Tibial nerve (tissue), 4 donors: ENCODE measurements at regions not wholly inside any gene's neighbourhood (a gene's known extent, or its start where the extent isn't known, plus 50 kb on each side); places are given as distances from the start of the nearest gene placed in this dataset. TPM values are rescaled to one million over a fixed set of nuclear protein-coding genes. Genes with fewer than 3 reads are reported as not detected.

Experiments used
- DNase-seq, 2 donors: peaks; one replicate each; pipeline ENCODE4 v3.0.0-alpha.2; 2019; ENCODE audit warnings: low spot score in 2 of 2
- H3K27ac ChIP-seq, 4 donors: fragments of 200-600 bp; sonication (generic) in 3 of 4; one replicate each; pipeline ENCODE4 v1.5.1; 2017 to 2019; ENCODE audit warnings: mild to moderate bottlenecking in 1 of 4
- H3K27me3 ChIP-seq, 2 donors: fragments of 200-600 bp; sonication (generic) in 1 of 2; one replicate each; pipeline versions ENCODE4 v1.5.1 to v1.6.0; 2017 to 2019
- H3K36me3 ChIP-seq, 3 donors: fragments of 200-600 bp; sonication (generic); one replicate each; pipeline ENCODE4 v1.5.1; 2018 to 2019
- H3K4me1 ChIP-seq, 4 donors: fragments of 200-600 bp; sonication (generic) in 3 of 4; one replicate each; pipeline ENCODE4 v1.5.1; 2017 to 2019
- H3K4me3 ChIP-seq, 4 donors: fragments of 200-600 bp; sonication (generic) in 3 of 4; one replicate each; pipeline ENCODE4 v1.5.1; 2017 to 2019; ENCODE audit warnings: mild to moderate bottlenecking in 1 of 4, moderate library complexity in 1 of 4
- H3K9me3 ChIP-seq, 4 donors: fragments of 200-600 bp; sonication (generic) in 3 of 4; one replicate each; pipeline ENCODE4 v1.5.1; 2017 to 2019
- CTCF ChIP-seq, 5 experiments: fragments of 200-600 bp in 3 of 5; fragments of 450-650 bp in 2 of 5; sonication (generic) in 3 of 5; IDR thresholded peaks; one replicate each; pipeline ENCODE4 v1.5.1; 2016 to 2019; ENCODE audit warnings: antibody characterized with exemption in 5 of 5, mild to moderate bottlenecking in 3 of 5, moderate library complexity in 2 of 5
- EP300 ChIP-seq, 2 donors: sonication (generic); formaldehyde crosslinking; IDR thresholded peaks; one replicate each; pipeline ENCODE4 v1.6.1; 2017; ENCODE audit warnings: antibody characterized with exemption in 2 of 2, mild to moderate bottlenecking in 1 of 2
- POLR2A ChIP-seq, 2 donors: fragments of 450-650 bp; IDR thresholded peaks; one replicate each; pipeline ENCODE4 v1.6.1; 2017; ENCODE audit warnings: antibody characterized with exemption in 2 of 2, mild to moderate bottlenecking in 2 of 2, moderate library complexity in 2 of 2
- WGBS, 2 donors: methylation state at CpG; one replicate each; pipeline ENCODE4 v1.1.5; 2018; 5-methylcytosine and 5-hydroxymethylcytosine counted together
- small RNA-seq: library from RNA; depleted of rRNA; stranded (forward); fragments of <200 nt; gene quantifications from one replicate; pipeline ENCODE3, GENCODE V24; 2016

- H3K9me3 ChIP-seq, result no peaks in the 10 kb centered on the region
- DNase-seq, result no peak
Observed at GRCh38 chr6:81806793-81807565, 54.5 kb upstream of the TENT5A start.

GRCh38 chr6:81802356-81802755, 49.9 kb upstream of the TENT5A start:
- no peak overlapping the region for H3K4me3 ChIP-seq
- H3K27me3 ChIP-seq, result no peaks in the 10 kb centered on the region
- DNase-seq, result no peak
- TF ChIP-seq POLR2A (IDR thresholded peaks at IDR 0.05) (no peak), EP300 (IDR thresholded peaks at IDR 0.05) (no peak), CTCF (IDR thresholded peaks at IDR 0.05) (no peak)
- 83 to 87% methylated on average over 4 of the region's 4 CpGs for WGBS, 2 donors
- H3K27ac ChIP-seq, result no peak overlapping the region
- no peaks in the 10 kb centered on the region for H3K36me3 ChIP-seq
- H3K9me3 ChIP-seq, result no peaks in the 10 kb centered on the region
- no peaks in the 10 kb centered on the region for H3K4me1 ChIP-seq

More at GRCh38 chr6:81806793-81807565, 54.5 kb upstream of the TENT5A start:
- no peak overlapping the region for H3K27ac ChIP-seq
- H3K36me3 ChIP-seq, result no peaks in the 10 kb centered on the region
- TF ChIP-seq EP300 (IDR thresholded peaks at IDR 0.05), result no peak
- no peak for TF ChIP-seq POLR2A (IDR thresholded peaks at IDR 0.05)
- no peak for TF ChIP-seq CTCF (IDR thresholded peaks at IDR 0.05)
- H3K4me1 ChIP-seq, result peaks cover 0 to 13% (median 2%) of the 10 kb centered on the region in 4 donors
- 84 to 87% methylated on average over 8 of the region's 8 CpGs for WGBS, 2 donors
- H3K27me3 ChIP-seq, result no peaks in the 10 kb centered on the region
- no peak overlapping the region for H3K4me3 ChIP-seq

Small RNA genes in the stretch of these regions (small RNA-seq; reads per million reads assigned to genes)
- gene AL360157.1, result not detected
